AG08395 (cell line): ENCODE measurements at regions not wholly inside any gene's neighbourhood (a gene's known extent, or its start where the extent isn't known, plus 50 kb on each side); places are given as distances from the start of the nearest gene placed in this dataset.
"Not testable (repeated sequence)": the region's sequence is repeated elsewhere in the genome, so short reads cannot be mapped to it uniquely, and the experiment has no call there.

Experiments used
- DNase-seq: peaks from one replicate; pipeline ENCODE4 v3.0.0; 2012; ENCODE audit warnings: mixed read lengths, low spot score

DNA sequence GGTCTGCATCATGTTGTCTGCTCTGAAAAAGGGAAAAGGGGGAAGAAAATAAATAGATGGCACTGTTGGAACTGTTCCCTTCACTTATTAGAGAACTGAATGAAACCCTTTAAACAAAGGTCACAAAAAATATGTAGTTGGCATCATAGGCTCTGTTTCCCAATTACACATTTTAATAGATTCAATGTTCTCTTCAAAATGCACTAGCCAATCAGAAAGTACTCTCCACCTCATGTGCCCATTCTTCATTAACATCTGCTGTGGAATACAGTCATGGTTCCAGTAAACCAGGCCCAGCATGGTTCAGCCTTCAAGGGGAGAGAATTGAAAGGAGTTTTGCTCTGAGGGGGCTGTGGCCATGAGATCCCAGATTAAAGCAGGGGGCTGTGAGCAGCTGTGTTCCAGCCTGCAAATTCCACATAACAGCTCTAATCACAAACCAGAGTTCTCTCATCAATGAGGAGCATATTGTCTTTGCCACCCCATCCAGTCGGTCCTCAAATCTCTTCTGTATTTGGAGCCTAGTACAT lies 165.9 kb upstream of the CREB1 start:
- no peak for DNase-seq

- DNase-seq: no peak
These were observed 159.1 kb upstream of the CREB1 start for GRCh38 chr2:207370646-207371045.

- no peak for DNase-seq
These were observed 157.9 kb upstream of the CREB1 start for GRCh38 chr2:207371877-207372276.

GRCh38 chr2:207372483-207372882 lies 157.3 kb upstream of the CREB1 start:
- no peak for DNase-seq

DNA sequence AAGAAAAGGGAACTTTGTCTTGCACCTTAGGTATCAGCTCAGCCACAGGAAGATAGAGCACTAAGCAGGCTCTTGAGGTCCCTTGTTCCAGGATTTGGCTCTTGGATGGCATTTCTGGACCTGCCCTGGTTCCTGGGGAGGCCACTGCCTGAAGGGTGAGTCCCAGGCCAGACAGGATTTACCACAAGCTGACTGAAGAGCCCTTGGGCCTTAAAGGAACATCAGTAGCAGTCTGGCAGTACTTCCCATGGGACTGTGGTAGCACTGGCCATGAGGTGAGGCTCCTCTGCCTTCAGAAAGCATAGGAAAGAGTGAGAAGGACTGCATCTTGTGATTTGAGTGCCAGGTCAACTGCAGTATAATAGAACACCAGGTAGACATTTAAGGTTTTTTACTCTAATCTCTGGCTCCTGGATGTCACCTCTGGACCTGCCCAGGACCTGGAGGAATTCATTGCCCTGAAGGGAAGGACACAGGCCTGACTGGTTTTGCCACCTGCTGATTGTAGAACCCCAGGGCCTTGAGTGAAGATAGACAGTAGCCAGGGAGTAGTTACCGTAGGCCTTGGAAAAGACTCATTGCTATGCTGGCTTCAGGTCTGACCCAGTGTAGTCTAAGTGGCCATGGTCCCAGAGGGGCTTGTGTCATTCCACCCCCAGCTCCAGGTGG lies 154.4 kb upstream of the CREB1 start:
- no peak for DNase-seq

DNA sequence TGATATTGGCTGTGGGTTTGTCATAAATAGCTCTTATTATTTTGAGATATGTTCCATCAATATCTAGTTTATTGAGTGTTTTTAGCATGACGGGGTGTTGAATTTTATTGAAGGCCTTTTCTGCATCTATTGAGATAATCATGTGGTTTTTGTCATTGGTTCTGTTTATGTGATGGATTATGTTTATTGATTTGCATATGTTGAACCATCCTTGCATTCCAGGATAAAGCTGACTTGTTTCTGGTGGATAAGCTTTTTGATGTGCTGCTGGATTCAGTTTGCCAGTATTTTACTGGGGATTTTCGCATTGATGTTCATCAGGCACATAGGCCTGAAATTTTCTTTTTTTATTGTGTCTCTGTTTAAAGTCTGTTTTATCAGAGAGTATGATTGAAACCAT lies 151.1 kb upstream of the CREB1 start:
- not testable (repeated sequence) for DNase-seq

DNA sequence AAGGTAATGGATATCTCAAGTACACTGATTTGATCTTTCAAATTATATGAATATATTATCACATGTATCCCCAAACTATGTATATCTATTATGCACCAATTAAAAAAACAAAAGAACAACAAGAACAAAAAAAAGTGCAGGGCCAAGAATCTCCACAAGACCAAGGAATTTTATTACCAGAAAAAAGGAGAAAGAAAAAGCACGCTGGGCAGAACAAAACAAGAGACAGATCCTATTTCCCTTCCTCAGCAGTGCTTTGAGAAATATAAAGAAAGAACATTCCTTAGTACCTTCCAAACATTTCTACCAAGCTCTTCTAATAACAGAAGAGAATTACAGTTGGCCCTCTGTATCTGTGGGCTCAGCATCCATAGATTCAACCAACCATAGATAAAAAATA lies 144.7 kb upstream of the CREB1 start:
- no peak for DNase-seq

DNA sequence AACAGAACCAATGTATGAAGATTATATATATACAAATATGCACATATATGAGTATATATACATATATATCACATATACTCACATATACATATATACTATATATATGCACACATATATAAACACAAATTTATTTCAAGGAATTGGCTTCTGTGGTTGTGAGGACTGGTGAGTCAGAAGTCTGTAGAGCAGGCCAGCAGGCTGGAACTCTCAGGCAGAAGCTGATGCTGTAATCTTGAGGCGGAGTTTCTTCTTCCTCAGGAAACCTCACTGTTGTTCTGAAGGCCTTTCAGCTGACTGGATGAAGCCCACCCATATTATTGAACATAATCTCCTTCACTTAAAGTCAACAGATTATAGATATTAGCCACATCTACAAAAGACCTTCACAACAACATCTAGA lies 143.9 kb upstream of the CREB1 start:
- peak; percentile 38 for DNase-seq

- no peak for DNase-seq
These were observed 142.7 kb upstream of the CREB1 start for GRCh38 chr2:207387001-207387571.

- DNase-seq: no peak
These were observed 139.3 kb upstream of the CREB1 start for GRCh38 chr2:207390302-207391095.

DNA sequence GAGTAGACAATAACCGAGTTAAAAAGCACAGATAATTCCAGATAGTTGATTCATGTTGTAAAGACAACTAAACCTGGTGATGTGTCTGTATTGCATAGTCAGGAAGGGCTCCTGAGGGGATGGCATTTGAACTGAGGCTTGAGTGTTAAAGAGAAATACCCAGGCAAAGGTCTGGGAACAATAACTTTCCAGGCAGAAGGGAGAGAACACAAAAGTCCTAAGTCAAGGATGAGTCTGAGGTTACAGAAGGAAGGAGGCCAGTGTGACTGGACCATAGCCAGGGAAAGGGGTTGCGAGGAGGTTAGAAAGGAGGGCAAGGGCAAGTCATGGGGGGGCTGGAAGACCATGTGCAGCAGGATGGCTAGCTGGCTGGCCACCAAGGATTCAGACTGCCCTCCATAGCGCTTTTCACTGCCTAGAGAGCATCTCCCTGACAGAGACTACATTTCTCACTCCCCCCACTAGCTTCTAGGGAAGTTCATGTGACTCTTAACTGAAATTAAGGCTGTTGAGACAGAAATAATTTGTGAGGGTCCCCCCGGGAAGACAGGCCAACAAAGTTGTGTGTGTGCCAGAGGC lies 135.5 kb upstream of the CREB1 start:
- DNase-seq: no peak

DNA sequence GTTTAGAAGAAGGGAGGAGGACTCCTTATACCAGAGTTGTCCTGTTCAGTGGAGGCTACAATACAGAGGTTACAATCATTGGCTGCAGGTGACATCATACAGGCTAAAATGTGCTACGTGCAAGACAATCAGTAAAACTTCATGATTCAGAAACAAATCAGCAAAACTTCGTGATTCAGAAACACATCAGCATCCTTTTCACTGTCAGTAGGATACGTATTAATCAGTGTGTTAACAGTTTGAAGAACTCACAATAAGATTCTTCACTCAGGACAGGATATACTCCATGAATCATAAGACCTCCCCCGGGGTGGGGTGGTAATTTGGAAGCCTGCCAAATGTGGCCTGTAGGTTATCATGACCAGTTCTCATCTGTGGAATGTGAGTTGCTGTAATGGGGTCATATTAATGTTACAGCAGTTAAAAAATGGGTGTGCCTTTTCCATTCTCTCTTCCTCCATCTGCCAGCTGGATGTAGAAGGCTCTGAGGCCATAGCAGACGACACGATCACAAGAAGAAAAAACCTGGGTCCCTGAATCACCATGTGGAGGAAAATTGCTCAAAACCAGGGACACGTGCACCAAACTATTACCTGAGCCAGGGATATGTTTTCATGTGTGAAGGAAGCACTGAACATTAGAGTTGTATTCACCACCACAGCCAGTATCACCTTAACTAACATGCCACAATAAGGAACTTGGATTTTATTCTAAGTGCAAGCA lies 134.8 kb upstream of the CREB1 start:
- peak; percentile 84 for DNase-seq

- DNase-seq: no peak
These were observed 134.1 kb upstream of the CREB1 start for GRCh38 chr2:207395535-207396251.

- DNase-seq: no peak
These were observed 131.7 kb upstream of the CREB1 start for GRCh38 chr2:207397917-207398655.

DNA sequence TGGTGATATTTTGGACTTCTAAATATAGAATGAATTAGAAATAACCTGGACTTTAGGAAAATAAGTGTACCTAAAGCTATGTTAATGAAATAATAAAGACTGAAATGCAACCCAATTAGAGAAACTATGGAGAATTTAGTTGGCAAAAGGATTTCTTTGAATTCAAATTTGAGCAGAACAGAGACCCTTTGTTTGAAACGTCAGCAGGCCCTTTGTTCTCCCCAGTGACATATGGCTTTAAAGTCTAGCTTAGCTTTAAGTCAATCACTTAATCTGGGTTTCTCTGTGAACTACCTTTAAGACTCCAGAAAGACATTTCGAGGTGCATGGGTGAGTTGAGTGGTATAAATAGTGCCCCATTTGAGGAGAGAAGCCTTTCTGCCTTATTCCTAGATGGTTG lies 130.5 kb upstream of the CREB1 start:
- no peak for DNase-seq

GRCh38 chr2:207401338-207401737 lies 128.4 kb upstream of the CREB1 start:
- no peak for DNase-seq

DNA sequence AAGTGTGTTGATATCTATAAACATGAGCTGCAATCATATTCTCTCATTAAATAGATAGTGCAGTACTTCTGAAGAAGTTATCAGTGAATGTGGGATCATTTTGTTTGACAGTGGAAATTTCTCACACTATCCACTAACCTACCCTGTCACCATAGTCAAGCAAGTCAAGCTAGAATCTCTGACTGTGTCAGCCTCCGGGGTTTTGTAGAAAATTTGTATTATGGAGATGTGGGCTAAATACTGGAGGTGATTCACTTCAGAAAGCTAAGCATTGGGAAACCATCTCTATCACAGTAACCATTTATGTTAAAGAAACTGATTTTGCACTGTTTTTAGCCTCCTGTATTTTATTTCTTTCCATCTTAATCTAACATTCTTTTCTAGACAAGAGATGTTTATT lies 126.6 kb upstream of the CREB1 start:
- DNase-seq: no peak

GRCh38 chr2:207403950-207404349 lies 125.8 kb upstream of the CREB1 start:
- no peak for DNase-seq

GRCh38 chr2:207405150-207405549 lies 124.6 kb upstream of the CREB1 start:
- DNase-seq: no peak

DNA sequence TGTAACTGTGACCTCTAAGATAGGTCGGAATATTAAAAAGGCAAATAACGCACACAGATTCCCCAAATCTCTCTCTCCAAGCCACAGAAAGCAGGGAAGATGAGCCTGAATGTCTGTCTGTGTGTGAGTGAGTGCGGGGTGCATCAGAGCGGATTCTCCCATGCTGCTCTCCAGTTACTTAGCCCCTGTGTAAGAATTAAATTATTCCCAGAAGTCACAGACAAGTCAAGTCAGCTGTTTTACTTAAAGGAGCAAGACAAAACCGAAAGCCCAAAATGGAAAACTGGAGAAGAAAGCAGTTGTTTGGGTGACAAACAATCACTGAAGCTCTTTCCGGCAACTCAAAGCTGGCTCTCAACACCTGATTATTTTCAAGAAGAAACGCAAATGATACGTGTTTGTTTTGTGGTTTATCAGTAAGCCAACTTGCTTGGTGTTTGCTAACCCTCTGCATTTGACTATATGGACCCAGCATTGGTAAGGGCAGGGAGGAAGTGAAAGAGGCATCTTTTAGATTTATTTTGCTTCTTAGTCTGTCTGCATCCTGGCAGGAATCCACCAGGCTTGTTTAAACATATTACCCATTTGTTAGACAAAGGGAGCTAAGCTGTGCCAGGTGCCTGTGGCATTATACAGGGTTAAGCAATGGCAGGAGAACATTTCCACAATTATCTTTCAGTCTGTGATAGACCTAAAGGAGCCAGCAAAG lies 121.5 kb upstream of the CREB1 start:
- DNase-seq: peak; percentile 15
